Right lobe of liver (tissue), 6 donors: ENCODE measurements at regions not wholly inside any gene's neighbourhood (a gene's known extent, or its start where the extent isn't known, plus 50 kb on each side); places are given as distances from the start of the nearest gene placed in this dataset.

Source experiments
- ATAC-seq, 4 donors: fragments of 200-7000 bp; cut with Tn5 transposase; one replicate each; pipeline ENCODE4 v1.9.1; 2020; ENCODE audit warnings: mild to moderate bottlenecking in 4 of 4, moderate library complexity in 4 of 4
- DNase-seq, 3 donors: peaks; one replicate each; pipeline ENCODE4 v3.0.0-alpha.2; 2020
- H3K27ac ChIP-seq, 3 donors: fragments of 200-600 bp; one replicate each; pipeline ENCODE4 v1.8.0; 2022
- H3K27me3 ChIP-seq, 2 donors: fragments of 200-600 bp; one replicate each; pipeline ENCODE4 v1.8.0; 2022
- H3K36me3 ChIP-seq, 4 donors: fragments of 200-600 bp; sonication (generic) in 1 of 4; one replicate each; pipeline versions ENCODE4 v1.5.1 to v1.8.0; 2017 to 2022; ENCODE audit warnings: control low read depth in 1 of 4
- H3K4me1 ChIP-seq, 4 donors: fragments of 200-600 bp; sonication (generic) in 1 of 4; one replicate each; pipeline versions ENCODE4 v1.5.1 to v1.8.0; 2017 to 2022; ENCODE audit warnings: control low read depth in 1 of 4
- H3K4me3 ChIP-seq, 3 donors: fragments of 200-600 bp; one replicate each; pipeline ENCODE4 v1.8.0; 2022
- H3K9me3 ChIP-seq, 4 donors: fragments of 200-600 bp; sonication (generic) in 1 of 4; one replicate each; pipeline versions ENCODE4 v1.5.1 to v1.8.0; 2017 to 2022; ENCODE audit warnings: control low read depth in 1 of 4
- CTCF ChIP-seq, 4 donors: fragments of 200-600 bp in 3 of 4; fragments of 450-650 bp in 1 of 4; IDR thresholded peaks; one replicate each; pipeline versions ENCODE4 v1.5.1 to v1.8.0; 2016 to 2022; ENCODE audit warnings: antibody characterized with exemption in 4 of 4, mild to moderate bottlenecking in 2 of 4
- POLR2A ChIP-seq: fragments of 450-650 bp; IDR thresholded peaks from one replicate; pipeline ENCODE4 v1.6.1; 2017; ENCODE audit warnings: antibody characterized with exemption, mild to moderate bottlenecking
- WGBS: methylation state at CpG from one replicate; pipeline ENCODE4 v1.1.6; 2018; ENCODE audit warnings: low coverage, low lambda C conversion rate; ENCODE audit not compliant: insufficient coverage; ENCODE audit errors: missing lambda C conversion rate; 5-methylcytosine and 5-hydroxymethylcytosine counted together
- intact Hi-C, 2 donors: fragments of 100-400 bp; cut with DNase I; formaldehyde crosslinking; loops; one replicate each; pipeline versions ENCODE4 v1.11.2 to v1.14.1; 2022
- donor health status: DM: no; HTN: yes; CAD: no.
- donor health status: DM: no; HTN: no; CAD: no.
- donor health status: DM: no; HTN: no; CAD: no.
- donor health status: DM: no; HTN: yes; CAD: no.
- donor health status: DM: no; HTN: yes; CAD: no.

GRCh38 chr5:174455301-174455700 lies 269.1 kb upstream of the MSX2 start:
- DNase-seq (no peak), ATAC-seq (no peak)
- Histone ChIP-seq H3K27ac (no peak overlapping the region), H3K27me3 (no peaks in the 10 kb centered on the region), H3K9me3 (no peaks in the 10 kb centered on the region), H3K4me3 (no peak overlapping the region), H3K36me3 (no peaks in the 10 kb centered on the region), H3K4me1 (no peaks in the 10 kb centered on the region)
- 33% methylated on average over 4 of the region's 4 CpGs for WGBS
- intact Hi-C loops: no loop called here
- TF ChIP-seq CTCF (IDR thresholded peaks at IDR 0.05) (no peak), POLR2A (no peak)

GRCh38 chr5:174457141-174457678 lies 267.2 kb upstream of the MSX2 start:
- Histone ChIP-seq H3K27ac (no peak overlapping the region), H3K9me3 (no peaks in the 10 kb centered on the region), H3K4me1 (no peaks in the 10 kb centered on the region), H3K36me3 (no peaks in the 10 kb centered on the region), H3K4me3 (no peak overlapping the region), H3K27me3 (no peaks in the 10 kb centered on the region)
- no peak for TF ChIP-seq CTCF (IDR thresholded peaks at IDR 0.05)
- DNase-seq: no peak
- 47% methylated on average over 5 of the region's 5 CpGs for WGBS
- intact Hi-C loops: no loop called here
- ATAC-seq: no peak

DNA sequence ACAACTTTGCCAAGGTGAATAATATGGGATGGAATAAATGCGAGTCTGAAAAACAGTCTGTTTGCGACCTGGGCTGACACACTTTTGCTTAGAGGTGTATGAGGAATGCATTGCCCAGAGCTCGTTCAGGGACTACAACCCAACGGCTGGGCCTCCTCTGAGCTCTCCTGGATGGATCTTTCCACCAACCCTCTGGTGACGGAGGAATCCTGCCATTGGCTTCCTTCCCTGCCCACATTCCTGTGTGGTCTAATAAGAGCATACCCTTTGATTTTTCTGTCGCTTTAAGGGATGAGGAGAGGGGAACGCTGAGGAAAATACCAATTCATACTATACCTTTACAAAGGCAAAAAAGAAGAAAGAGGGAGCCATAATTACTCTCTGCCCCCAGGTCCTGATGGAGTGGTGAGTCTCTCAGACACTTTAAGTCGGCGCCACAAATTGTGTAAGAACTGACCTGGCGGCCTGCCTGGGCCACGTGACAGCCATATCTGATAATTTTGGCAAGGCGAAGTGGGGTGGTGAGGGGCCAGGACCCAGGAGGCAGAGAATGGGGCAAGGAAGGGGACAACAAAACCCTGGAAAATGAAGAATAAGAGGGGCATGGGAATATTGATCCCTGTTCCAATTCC lies 265.2 kb upstream of the MSX2 start:
- ATAC-seq: no peak
- 46% methylated on average over 9 of the region's 12 CpGs for WGBS
- TF ChIP-seq POLR2A: no peak
- TF ChIP-seq CTCF (IDR thresholded peaks at IDR 0.05): no peak
- no peaks in the 10 kb centered on the region for H3K36me3 ChIP-seq
- H3K4me1 ChIP-seq: no peaks in the 10 kb centered on the region
- DNase-seq: no peak
- H3K9me3 ChIP-seq: no peaks in the 10 kb centered on the region
- H3K27ac ChIP-seq: no peak overlapping the region
- no peak overlapping the region for H3K4me3 ChIP-seq
- H3K27me3 ChIP-seq: no peaks in the 10 kb centered on the region
- intact Hi-C loops: no loop called here

DNA sequence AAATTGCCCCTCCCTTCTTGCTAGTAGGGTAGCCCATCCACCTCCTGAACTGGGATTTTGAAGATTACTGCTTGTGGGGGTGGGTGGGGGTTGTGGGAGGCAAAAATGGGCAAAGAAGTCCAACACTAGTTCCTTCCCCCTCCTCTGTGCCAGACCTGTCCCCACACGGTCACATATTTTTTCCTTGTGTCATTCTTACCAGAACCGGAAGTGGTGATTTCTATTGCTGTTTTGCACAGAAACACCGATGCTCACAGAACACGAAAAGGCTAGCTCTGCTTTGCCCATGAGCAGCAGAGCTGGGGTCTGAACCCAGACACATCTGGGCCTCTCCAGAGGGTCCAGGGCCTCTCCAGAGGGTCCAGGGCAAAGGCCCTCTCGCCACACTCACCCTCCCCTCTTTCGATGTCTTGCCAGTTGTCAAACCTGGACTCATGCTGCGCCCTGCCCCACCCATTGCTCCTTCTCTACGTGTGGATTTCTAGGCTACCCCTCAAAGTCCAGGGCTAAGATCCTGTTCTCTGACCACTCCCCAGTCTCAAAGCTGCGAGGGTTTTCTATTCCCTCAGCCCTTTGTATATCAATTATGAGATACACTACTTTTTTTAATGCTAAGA lies 264.4 kb upstream of the MSX2 start:
- 62% methylated on average over 9 of the region's 9 CpGs for WGBS
- DNase-seq (no peak), ATAC-seq (no peak)
- no peaks in the 10 kb centered on the region for H3K27me3 ChIP-seq
- intact Hi-C loops: no loop called here
- no peaks in the 10 kb centered on the region for H3K36me3 ChIP-seq
- H3K4me1 ChIP-seq: no peaks in the 10 kb centered on the region
- no peak overlapping the region for H3K4me3 ChIP-seq
- TF ChIP-seq CTCF (IDR thresholded peaks at IDR 0.05) (no peak), POLR2A (no peak)
- no peak overlapping the region for H3K27ac ChIP-seq
- H3K9me3 ChIP-seq: no peaks in the 10 kb centered on the region
